NCI-H2107 treated with DMSO at 0.1 percent for 48 hours (cell line): ENCODE measurements at regions not wholly inside any gene's neighbourhood (a gene's known extent, or its start where the extent isn't known, plus 50 kb on each side); places are given as distances from the start of the nearest gene placed in this dataset.
"Not testable (repeated sequence)": the region's sequence is repeated elsewhere in the genome, so short reads cannot be mapped to it uniquely, and the experiment has no call there.

Experiments
- DNase-seq: peaks from one replicate; lab custom pipeline; 2025; ENCODE audit not compliant: unreplicated experiment; lab: John Stamatoyannopoulos, UW

- DNase-seq = no peak
These were observed 624.4 kb downstream of the ADCYAP1 start for GRCh38 chr18:1528964-1529509.

- no peak for DNase-seq
These were observed 626.0 kb downstream of the ADCYAP1 start for GRCh38 chr18:1530650-1531049.

- DNase-seq = no peak
These were observed 634.6 kb downstream of the ADCYAP1 start for GRCh38 chr18:1539276-1539675.

GRCh38 chr18:1541478-1541877 is 636.8 kb downstream of the ADCYAP1 start:
- no peak for DNase-seq

- DNase-seq = no peak
These were observed 637.6 kb downstream of the ADCYAP1 start for GRCh38 chr18:1542230-1542774.

- DNase-seq = no peak
These were observed 639.3 kb downstream of the ADCYAP1 start for GRCh38 chr18:1544016-1544415.

- DNase-seq = not testable (repeated sequence)
These were observed 653.0 kb downstream of the ADCYAP1 start for GRCh38 chr18:1557711-1558110.

- DNase-seq = no peak
These were observed 654.9 kb downstream of the ADCYAP1 start for GRCh38 chr18:1559563-1559962.

GRCh38 chr18:1564793-1565192 is 660.1 kb downstream of the ADCYAP1 start:
- no peak for DNase-seq

GRCh38 chr18:1571206-1571605 is 666.5 kb downstream of the ADCYAP1 start:
- DNase-seq = no peak

- DNase-seq = no peak
These were observed 669.1 kb downstream of the ADCYAP1 start for GRCh38 chr18:1573732-1574131.

GRCh38 chr18:1575084-1575483 is 670.4 kb downstream of the ADCYAP1 start:
- no peak for DNase-seq

- DNase-seq = no peak
These were observed 673.8 kb downstream of the ADCYAP1 start for GRCh38 chr18:1578505-1578904.

- no peak for DNase-seq
These were observed 676.9 kb downstream of the ADCYAP1 start for GRCh38 chr18:1581581-1581980.

- peak; percentile 25 for DNase-seq
These were observed 681.3 kb downstream of the ADCYAP1 start for GRCh38 chr18:1585881-1586488.

- DNase-seq = no peak
These were observed 688.4 kb downstream of the ADCYAP1 start for GRCh38 chr18:1593091-1593490.

- no peak for DNase-seq
These were observed 690.5 kb downstream of the ADCYAP1 start for GRCh38 chr18:1595195-1595594.

- DNase-seq = no peak
These were observed 694.5 kb downstream of the ADCYAP1 start for GRCh38 chr18:1599196-1599595.

- no peak for DNase-seq
These were observed 700.1 kb downstream of the ADCYAP1 start for GRCh38 chr18:1604751-1605150.

- no peak for DNase-seq
These were observed 713.7 kb downstream of the ADCYAP1 start for GRCh38 chr18:1618364-1618763.

GRCh38 chr18:1619507-1619906 is 714.8 kb downstream of the ADCYAP1 start:
- DNase-seq = no peak

GRCh38 chr18:1624612-1625011 is 719.9 kb downstream of the ADCYAP1 start:
- no peak for DNase-seq

GRCh38 chr18:1627494-1627893 is 722.8 kb downstream of the ADCYAP1 start:
- no peak for DNase-seq
